GM12864 (cell line): ENCODE measurements at regions not wholly inside any gene's neighbourhood (a gene's known extent, or its start where the extent isn't known, plus 50 kb on each side); places are given as distances from the start of the nearest gene placed in this dataset.

Experiments
- DNase-seq: peaks from one replicate; pipeline ENCODE4 v3.0.0-alpha.2; 2011; ENCODE audit warnings: low read depth
- H3K4me3 ChIP-seq: 2 replicates; pipeline ENCODE4 v1.5.1; 2011; ENCODE audit warnings: mild to moderate bottlenecking, low read depth, low read length, control low read depth
- TF ChIP-seq, protein P1 (sequence below): IDR thresholded peaks from 2 replicates; pipeline ENCODE4 v1.5.1; 2011; ENCODE audit warnings: low read depth, mild to moderate bottlenecking, moderate library complexity, low read length, control low read depth, inconsistent platforms; ENCODE audit errors: missing control alignments

DNA sequence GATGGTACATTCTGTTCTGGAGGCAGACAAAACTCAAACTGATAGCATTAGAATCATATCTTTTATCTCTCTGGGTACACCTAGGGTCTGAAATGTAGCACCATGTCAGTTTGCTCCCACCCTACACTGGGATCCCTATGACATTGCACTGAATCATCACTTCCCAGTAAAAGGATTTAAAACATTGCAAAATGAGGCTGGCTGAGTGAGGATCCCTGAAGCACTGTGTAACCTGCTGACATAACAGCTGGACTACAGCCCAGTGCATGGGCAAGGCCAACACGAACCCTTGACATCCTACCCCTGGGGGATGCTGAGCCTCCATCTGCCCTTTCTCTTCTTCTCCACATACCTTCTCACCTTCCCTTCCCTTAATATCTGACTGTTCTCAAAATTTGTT lies 253.2 kb downstream of the TTC32 start:
- DNase-seq = no peak
- no peak overlapping the region for H3K4me3 ChIP-seq
- TF ChIP-seq, protein P1, sequence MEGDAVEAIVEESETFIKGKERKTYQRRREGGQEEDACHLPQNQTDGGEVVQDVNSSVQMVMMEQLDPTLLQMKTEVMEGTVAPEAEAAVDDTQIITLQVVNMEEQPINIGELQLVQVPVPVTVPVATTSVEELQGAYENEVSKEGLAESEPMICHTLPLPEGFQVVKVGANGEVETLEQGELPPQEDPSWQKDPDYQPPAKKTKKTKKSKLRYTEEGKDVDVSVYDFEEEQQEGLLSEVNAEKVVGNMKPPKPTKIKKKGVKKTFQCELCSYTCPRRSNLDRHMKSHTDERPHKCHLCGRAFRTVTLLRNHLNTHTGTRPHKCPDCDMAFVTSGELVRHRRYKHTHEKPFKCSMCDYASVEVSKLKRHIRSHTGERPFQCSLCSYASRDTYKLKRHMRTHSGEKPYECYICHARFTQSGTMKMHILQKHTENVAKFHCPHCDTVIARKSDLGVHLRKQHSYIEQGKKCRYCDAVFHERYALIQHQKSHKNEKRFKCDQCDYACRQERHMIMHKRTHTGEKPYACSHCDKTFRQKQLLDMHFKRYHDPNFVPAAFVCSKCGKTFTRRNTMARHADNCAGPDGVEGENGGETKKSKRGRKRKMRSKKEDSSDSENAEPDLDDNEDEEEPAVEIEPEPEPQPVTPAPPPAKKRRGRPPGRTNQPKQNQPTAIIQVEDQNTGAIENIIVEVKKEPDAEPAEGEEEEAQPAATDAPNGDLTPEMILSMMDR = no peak

- no peak for DNase-seq
- TF ChIP-seq, protein P1 = no peak
- no peak overlapping the region for H3K4me3 ChIP-seq
Measured at GRCh38 chr2:19646987-19647386, 254.8 kb downstream of the TTC32 start.

DNA sequence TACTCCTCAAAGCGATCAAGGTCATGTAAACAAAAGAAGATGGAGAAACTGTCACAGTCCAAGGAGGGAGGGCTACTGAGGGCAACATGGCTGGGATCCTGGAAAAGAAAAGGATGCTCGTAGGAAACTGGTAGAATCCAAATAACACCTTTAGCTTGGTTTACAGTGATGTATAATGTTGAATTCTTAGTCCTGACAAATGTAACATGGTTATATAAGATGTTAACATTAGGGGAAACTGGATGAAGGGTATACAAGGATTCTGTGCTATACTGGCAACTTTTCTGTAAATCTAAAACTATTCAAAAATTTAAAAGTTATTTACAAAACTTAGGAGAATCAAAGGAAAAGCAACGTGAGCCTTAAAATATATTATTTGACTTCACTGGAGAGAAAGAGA lies 257.0 kb downstream of the TTC32 start:
- no peak overlapping the region for H3K4me3 ChIP-seq
- no peak for DNase-seq
- TF ChIP-seq, protein P1 = no peak

- peak; percentile 35 for DNase-seq
- TF ChIP-seq, protein P1 = no peak
- H3K4me3 ChIP-seq = no peak overlapping the region
Measured at GRCh38 chr2:19643117-19643518, 258.7 kb downstream of the TTC32 start.

DNA sequence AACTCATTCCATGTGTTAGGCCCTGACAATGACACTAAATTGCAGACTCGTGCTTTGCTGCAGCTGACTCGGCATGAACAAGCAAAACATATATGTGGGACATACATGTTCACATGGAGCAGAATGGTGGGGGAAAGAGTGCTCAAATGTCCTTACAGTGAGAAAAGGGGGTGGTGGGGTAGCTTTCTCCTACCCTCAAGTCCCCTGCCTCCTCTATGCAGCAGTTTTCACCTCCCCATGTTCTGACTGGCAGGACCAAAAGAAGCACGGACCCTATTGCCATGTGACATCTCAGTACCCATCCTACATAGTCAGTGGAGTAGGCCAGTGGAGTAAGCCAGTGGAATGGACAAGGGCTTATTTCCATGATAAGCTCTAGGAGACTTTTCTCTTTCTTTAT lies 259.3 kb downstream of the TTC32 start:
- DNase-seq = no peak
- TF ChIP-seq, protein P1 = no peak

GRCh38 chr2:19635951-19636510 lies 265.8 kb downstream of the TTC32 start:
- H3K4me3 ChIP-seq = no peak overlapping the region
- TF ChIP-seq, protein P1 = no peak
- DNase-seq = no peak

More for the DNA sequence above, 259.3 kb downstream of the TTC32 start:
- H3K4me3 ChIP-seq = no peak overlapping the region

DNA sequence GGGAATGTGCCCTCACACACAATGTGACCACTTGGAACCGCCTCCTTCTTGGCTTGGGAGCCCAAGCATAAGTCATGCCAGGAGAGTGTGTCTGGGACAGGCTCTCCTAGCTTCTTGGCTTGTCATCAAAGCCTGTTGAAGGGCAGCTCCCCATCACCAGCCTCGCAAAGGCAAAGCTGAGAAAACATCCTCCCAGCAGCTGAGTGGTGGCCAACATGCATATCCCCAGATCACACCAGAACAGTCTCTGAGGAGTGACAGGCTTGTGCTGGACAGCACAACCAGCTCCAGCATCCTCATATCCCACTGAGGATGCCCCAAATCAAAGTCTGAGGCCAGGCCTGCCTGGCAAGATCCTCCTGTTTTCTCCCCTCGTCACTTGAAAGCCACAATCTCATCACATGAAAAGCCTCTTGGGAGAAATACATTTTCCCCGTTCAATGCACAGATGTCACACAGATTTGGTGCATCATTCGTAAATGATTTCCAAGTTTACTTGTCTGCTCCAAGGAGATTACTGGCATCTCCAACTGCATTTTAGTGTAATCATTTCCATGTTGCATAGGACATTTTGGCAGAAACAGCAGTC lies 269.3 kb downstream of the TTC32 start:
- DNase-seq = no peak
- H3K4me3 ChIP-seq = no peak overlapping the region
- TF ChIP-seq, protein P1 = no peak
